GM12878 (cell line): ENCODE measurements at regions not wholly inside any gene's neighbourhood (a gene's known extent, or its start where the extent isn't known, plus 50 kb on each side); places are given as distances from the start of the nearest gene placed in this dataset.

ENCODE experiments used
- ATAC-seq: fragments of 200-7000 bp; cut with Tn5 transposase; 3 replicates; pipeline ENCODE4 v1.9.1; 2020; ENCODE audit warnings: mild to moderate bottlenecking, moderate library complexity
- BruUV-seq: library from RNA; stranded (reverse); fragments of 400-500 nt; replicated peaks from 2 replicates; lab custom pipeline; 2021; lab: Mats Ljungman, UMichigan
- CTCF ChIA-PET: fragments of 300-600 bp; sonication (Branson Sonifier 250); formaldehyde crosslinking; extraction: SDS; loops from one replicate; lab custom pipeline; 2021; ENCODE audit warnings: inconsistent platforms; lab: Yijun Ruan, JAX
- POLR2A ChIA-PET: fragments of 350-600 bp; formaldehyde crosslinking; extraction: SDS; loops from one replicate; lab custom pipeline; 2021; ENCODE audit warnings: inconsistent platforms; lab: Charles Lee
- RAD21 ChIA-PET: fragments of 300-600 bp; sonication (Branson Sonifier 250); formaldehyde crosslinking; loops from one replicate; lab custom pipeline; 2023; ENCODE audit warnings: antibody characterized with exemption; ENCODE audit not compliant: unreplicated experiment; lab: Charles Lee
- SMC1A ChIA-PET: fragments of 300-600 bp; sonication (Branson Sonifier 250); formaldehyde crosslinking; loops from one replicate; lab custom pipeline; 2023; ENCODE audit not compliant: unreplicated experiment, uncharacterized antibody; lab: Charles Lee
- DNase-seq: peaks from one replicate; pipeline ENCODE4 v3.0.0-alpha.2; 2011; ENCODE audit warnings: low read depth, low spot score
- FAIRE-seq: peaks from 3 replicates; lab custom pipeline; 2011; peaks lifted over from hg19 to GRCh38; lab: Jason Lieb, UNC
- H2AFZ ChIP-seq: 2 replicates; pipeline ENCODE4 v1.6.0; 2011; ENCODE audit warnings: low read depth, low read length, control low read depth; ENCODE audit not compliant: control insufficient read depth
- H3K27ac ChIP-seq: 2 replicates; pipeline ENCODE4 v1.5.1; 2011; ENCODE audit warnings: control low read depth; ENCODE audit not compliant: control insufficient read depth, insufficient read depth
- H3K27me3 ChIP-seq, 2 experiments: replicated peaks in 1 of 2; 2 replicates each; pipeline versions ENCODE4 v1.6.0 to v1.6.1; 2011; ENCODE audit warnings: low read length in 1 of 2; ENCODE audit not compliant: control insufficient read depth in 2 of 2, insufficient read depth in 2 of 2
- H3K36me3 ChIP-seq, 2 experiments: 2 replicates each; pipeline ENCODE4 v1.5.1; 2011; ENCODE audit warnings: low read length in 1 of 2; ENCODE audit not compliant: control insufficient read depth in 2 of 2, insufficient read depth in 2 of 2
- H3K4me1 ChIP-seq: 2 replicates; pipeline ENCODE4 v1.6.1; 2011; ENCODE audit warnings: mild to moderate bottlenecking, low read length, moderate library complexity, mixed read lengths; ENCODE audit not compliant: control insufficient read depth, insufficient read depth
- H3K4me2 ChIP-seq: 2 replicates; pipeline ENCODE4 v1.6.0; 2011; ENCODE audit warnings: control low read depth; ENCODE audit not compliant: control insufficient read depth, insufficient read depth
- H3K4me3 ChIP-seq: fragments of 200-600 bp; sonication (generic); 2 replicates; pipeline ENCODE4 v1.5.1; 2016
- H3K79me2 ChIP-seq: 2 replicates; pipeline ENCODE4 v1.6.0; 2011; ENCODE audit warnings: low read length; ENCODE audit not compliant: control insufficient read depth, insufficient read depth
- H3K9ac ChIP-seq: 2 replicates; pipeline ENCODE4 v1.8.0; 2011; ENCODE audit warnings: low read length, control low read depth, mixed read lengths; ENCODE audit not compliant: control insufficient read depth, insufficient read depth
- H3K9me3 ChIP-seq: replicated peaks from 3 replicates; pipeline ENCODE4 v1.5.1; 2011; ENCODE audit warnings: mild to moderate bottlenecking, low read length; ENCODE audit not compliant: control insufficient read depth, insufficient read depth
- H4K20me1 ChIP-seq: 2 replicates; pipeline ENCODE4 v1.6.0; 2011; ENCODE audit not compliant: control insufficient read depth, insufficient read depth
- NRF1 ChIP-seq: conservative IDR thresholded peaks from 2 replicates; pipeline ENCODE4 v1.6.1; 2011; ENCODE audit warnings: mild to moderate bottlenecking, low read depth, low read length, improper control_type of control experiment
- POLR2A ChIP-seq: IDR thresholded peaks from 2 replicates; pipeline ENCODE4 v1.6.1; 2011; ENCODE audit warnings: low read depth, mild to moderate bottlenecking, low read length
- RAD21 ChIP-seq: IDR thresholded peaks from 2 replicates; pipeline ENCODE4 v1.6.1; 2011; ENCODE audit warnings: mild to moderate bottlenecking, low read depth, low read length, moderate library complexity; ENCODE audit not compliant: insufficient read depth
- SMAD5 ChIP-seq: IDR thresholded peaks from 2 replicates; pipeline ENCODE4 v1.6.1; 2016; ENCODE audit warnings: antibody characterized with exemption, low read depth
- SMC3 ChIP-seq: IDR thresholded peaks from 2 replicates; pipeline ENCODE4 v1.6.1; 2011; ENCODE audit warnings: low read length, improper control_type of control experiment, borderline replicate concordance
- ZNF622 ChIP-seq: fragments of 450-650 bp; IDR thresholded peaks from 2 replicates; pipeline ENCODE4 v1.6.1; 2017; ENCODE audit warnings: mild to moderate bottlenecking, inconsistent platforms
- WGBS: methylation state at CpG from one replicate; pipeline ENCODE4 v1.1.6; 2016; ENCODE audit warnings: low lambda C conversion rate; ENCODE audit not compliant: insufficient replicate concordance, insufficient coverage; ENCODE audit errors: missing lambda C conversion rate; 5-methylcytosine and 5-hydroxymethylcytosine counted together
- in situ Hi-C: fragments of 300-500 bp; cut with MboI; formaldehyde crosslinking; loops from 9 replicates; pipeline ENCODE4 v1.14.3; 2018; ENCODE audit warnings: mixed read lengths
- intact Hi-C: fragments of 100-400 bp; cut with micrococcal nuclease; formaldehyde crosslinking; loops from one replicate; pipeline ENCODE4 v1.14.2; 2022; ENCODE audit not compliant: unreplicated experiment
- TF ChIP-seq, protein P1 (sequence below): fragments of 450-650 bp; IDR thresholded peaks from 2 replicates; pipeline ENCODE4 v1.6.1; 2016; ENCODE audit warnings: mild to moderate bottlenecking
- TF ChIP-seq, protein P2 (sequence below): fragments of 450-650 bp; IDR thresholded peaks from 2 replicates; pipeline ENCODE4 v1.6.1; 2016; ENCODE audit warnings: mild to moderate bottlenecking

DNA sequence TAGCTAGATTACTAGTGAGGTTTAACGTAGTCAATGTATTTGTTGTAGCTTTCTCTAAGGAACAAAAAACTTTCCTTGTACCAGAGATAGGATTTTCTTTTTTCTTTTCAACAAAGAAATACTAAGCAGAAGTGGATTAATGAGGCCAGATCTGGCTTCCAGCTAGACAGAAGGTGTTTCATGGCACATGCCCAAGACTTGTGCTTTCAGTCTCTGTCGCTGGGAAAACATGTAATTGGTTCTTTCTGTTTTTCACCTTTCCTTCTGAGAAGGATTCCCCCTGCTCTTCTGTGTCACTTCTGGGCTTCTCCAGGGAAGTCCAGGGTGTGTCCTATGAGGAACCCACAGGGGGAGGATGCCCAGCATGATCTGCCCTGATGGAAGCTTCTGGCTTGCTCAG lies 492.2 kb downstream of the CCSER2 start:
- FAIRE-seq (no peak), DNase-seq (no peak), ATAC-seq (no peak)
- CTCF ChIA-PET = interaction anchor here (0.9 to 1.6 kb wide), 2 partner anchors 26 to 155 kb away, joined by 4 read pairs; no protein-coding TSS in a partner anchor
- Histone ChIP-seq H3K27ac (no peak overlapping the region), H3K79me2 (no peaks in the 10 kb centered on the region), H3K4me2 (no peak overlapping the region), H3K36me3 (no peaks in the 10 kb centered on the region; a peak in 1 of 4 replicates)
- WGBS = 0% methylated on average over 2 of the region's 2 CpGs
- SMC1A ChIA-PET = interaction anchor here (1.0 to 2.0 kb wide), 2 partner anchors 9 to 12 kb away, joined by 3 to 4 read pairs; no protein-coding TSS in a partner anchor
- in situ Hi-C loops = no loop called here
- no TSS peak for BruUV-seq
- RAD21 ChIA-PET = no interaction called here
- POLR2A ChIA-PET = no interaction called here
- no peak for TF ChIP-seq NRF1
- TF ChIP-seq SMC3 = no peak
- TF ChIP-seq SMAD5 = no peak
- TF ChIP-seq, all 136 proteins: peak for 0
- no peak overlapping the region for H2AFZ ChIP-seq
- intact Hi-C loops = no loop called here
- no peaks in the 10 kb centered on the region for H3K27me3 ChIP-seq
- H3K4me1 ChIP-seq = no peaks in the 10 kb centered on the region
- no peak overlapping the region for H3K9ac ChIP-seq
- H3K9me3 ChIP-seq = no peaks in the 10 kb centered on the region
- H3K4me3 ChIP-seq = no peak overlapping the region
- H4K20me1 ChIP-seq = no peaks in the 10 kb centered on the region

DNA sequence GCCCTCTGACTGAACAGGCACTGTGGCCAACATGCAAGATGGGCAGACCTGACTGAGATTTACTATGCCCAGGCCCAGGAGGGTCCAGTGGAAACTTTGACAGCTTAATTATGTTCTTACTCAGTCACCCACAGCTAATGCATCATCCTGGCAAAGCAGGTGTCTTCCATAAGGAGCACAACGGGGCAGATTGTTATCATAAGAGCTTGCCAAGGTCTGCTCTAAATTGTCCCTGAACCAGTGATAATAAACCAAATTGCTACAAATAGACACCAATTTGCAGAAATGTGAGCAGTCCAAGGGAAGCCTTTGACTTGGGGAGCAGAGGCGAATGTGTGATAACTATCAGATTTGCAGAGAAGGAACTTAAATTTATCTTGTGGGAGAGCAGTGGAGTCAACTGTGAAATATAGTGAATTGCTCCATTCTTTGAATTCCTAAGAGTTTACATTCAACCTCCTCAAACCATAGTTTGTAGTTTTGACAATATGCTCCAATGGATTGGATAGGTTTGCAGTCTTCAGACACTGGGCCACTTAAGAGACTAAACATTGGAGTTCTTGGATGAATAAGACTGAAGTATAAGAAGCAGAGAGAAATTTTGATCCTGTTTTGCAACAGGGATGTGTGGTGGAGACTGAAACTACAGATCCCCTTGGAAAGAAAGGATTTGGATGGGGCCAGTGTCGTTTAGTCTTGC lies 494.7 kb downstream of the CCSER2 start:
- H3K9me3 ChIP-seq = no peaks in the 10 kb centered on the region
- ChIA-PET CTCF (no interaction called here), SMC1A (no interaction called here), RAD21 (no interaction called here), POLR2A (no interaction called here)
- H3K4me1 ChIP-seq = no peaks in the 10 kb centered on the region
- H3K4me3 ChIP-seq = no peak overlapping the region
- in situ Hi-C loops = no loop called here
- FAIRE-seq = no peak
- DNase-seq = no peak
- 15% methylated on average over 3 of the region's 3 CpGs for WGBS
- intact Hi-C loops = no loop called here
- no peak overlapping the region for H3K4me2 ChIP-seq
- H3K27me3 ChIP-seq = no peaks in the 10 kb centered on the region
- H3K27ac ChIP-seq = no peak overlapping the region
- H4K20me1 ChIP-seq = no peaks in the 10 kb centered on the region
- H3K36me3 ChIP-seq = no peaks in the 10 kb centered on the region; a peak in 1 of 4 replicates
- no peak for ATAC-seq
- no TSS peak for BruUV-seq
- no peaks in the 10 kb centered on the region for H3K79me2 ChIP-seq
- TF ChIP-seq POLR2A (no peak), RAD21 (no peak), ZNF622 (no peak), SMAD5 (no peak)
- TF ChIP-seq, protein P1, sequence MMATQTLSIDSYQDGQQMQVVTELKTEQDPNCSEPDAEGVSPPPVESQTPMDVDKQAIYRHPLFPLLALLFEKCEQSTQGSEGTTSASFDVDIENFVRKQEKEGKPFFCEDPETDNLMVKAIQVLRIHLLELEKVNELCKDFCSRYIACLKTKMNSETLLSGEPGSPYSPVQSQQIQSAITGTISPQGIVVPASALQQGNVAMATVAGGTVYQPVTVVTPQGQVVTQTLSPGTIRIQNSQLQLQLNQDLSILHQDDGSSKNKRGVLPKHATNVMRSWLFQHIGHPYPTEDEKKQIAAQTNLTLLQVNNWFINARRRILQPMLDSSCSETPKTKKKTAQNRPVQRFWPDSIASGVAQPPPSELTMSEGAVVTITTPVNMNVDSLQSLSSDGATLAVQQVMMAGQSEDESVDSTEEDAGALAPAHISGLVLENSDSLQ = no peak
- TF ChIP-seq, protein P2, sequence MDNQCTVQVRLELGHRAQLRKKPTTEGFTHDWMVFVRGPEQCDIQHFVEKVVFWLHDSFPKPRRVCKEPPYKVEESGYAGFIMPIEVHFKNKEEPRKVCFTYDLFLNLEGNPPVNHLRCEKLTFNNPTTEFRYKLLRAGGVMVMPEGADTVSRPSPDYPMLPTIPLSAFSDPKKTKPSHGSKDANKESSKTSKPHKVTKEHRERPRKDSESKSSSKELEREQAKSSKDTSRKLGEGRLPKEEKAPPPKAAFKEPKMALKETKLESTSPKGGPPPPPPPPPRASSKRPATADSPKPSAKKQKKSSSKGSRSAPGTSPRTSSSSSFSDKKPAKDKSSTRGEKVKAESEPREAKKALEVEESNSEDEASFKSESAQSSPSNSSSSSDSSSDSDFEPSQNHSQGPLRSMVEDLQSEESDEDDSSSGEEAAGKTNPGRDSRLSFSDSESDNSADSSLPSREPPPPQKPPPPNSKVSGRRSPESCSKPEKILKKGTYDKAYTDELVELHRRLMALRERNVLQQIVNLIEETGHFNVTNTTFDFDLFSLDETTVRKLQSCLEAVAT = no peak
- no peak overlapping the region for H3K9ac ChIP-seq
- H2AFZ ChIP-seq = no peak overlapping the region
